ENCODE measurements at regions not wholly inside any gene's neighbourhood (a gene's known extent, or its start where the extent isn't known, plus 50 kb on each side); places are given as distances from the start of the nearest gene placed in this dataset.

DNA sequence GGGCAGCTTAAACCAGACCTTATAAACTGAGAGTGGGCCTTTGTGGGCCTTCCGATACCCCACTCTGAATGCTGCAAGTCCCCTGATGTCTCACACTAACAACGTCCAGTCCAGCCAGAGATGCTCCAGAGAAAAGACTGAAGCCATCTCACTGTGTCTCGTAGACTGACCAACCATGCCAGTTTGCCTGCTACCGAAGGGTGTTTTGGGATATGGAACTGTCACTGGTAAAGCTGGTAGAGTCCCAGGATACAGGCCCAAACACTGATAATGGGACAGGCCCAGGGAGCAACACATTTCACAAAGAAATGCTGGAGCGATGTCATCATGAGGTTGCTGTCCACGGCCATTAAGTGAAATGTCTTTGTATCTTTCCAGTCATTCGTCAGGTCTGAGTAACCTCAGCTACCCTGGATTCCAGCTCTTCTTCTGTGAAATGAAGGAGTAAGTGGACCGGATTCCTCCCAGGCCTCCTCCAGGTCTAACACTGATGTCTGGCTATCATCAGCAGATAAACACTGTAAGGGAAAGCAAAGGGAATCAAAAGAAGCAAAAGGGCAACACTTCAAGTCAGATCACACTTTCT, 81.6 kb downstream of the SLC5A7 start:
- DNase-seq: no peak

DNA sequence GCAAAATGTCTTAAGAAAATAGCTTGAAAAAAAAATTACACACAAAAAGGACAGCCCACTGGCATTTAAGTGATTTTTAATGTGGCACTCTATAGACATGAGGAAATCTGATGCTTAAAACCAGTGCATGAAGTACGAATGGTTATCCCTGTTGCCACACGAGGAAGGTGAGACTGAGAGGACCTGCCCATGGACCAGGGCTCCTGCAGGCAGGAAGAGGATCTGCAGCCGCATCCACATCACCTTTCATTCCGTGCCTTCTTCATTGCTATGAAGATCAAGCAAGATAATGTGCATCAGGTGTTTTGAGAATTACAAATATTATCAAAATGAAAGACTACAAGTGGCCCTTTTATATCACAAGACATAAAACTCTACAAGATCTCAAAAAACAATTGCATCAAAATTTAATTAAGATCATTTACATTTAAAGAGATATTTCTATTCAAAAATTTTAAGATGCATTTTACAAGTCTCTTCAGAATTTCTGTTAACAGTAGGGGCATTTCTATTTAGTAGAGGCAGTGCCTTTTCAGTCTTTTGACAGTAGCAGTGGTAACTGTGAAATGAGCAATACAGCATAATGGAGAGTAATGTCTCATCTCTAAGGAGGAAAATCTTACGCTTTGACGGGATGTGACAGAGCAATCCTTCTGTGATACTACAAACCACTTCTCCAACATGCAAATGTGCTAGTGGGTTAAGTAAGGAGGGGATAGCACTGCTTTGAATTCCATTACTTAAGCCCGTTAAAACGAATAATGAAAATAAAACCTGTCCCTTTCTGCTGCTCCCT, 83.4 kb downstream of the SLC5A7 start:
- no peak for DNase-seq

DNA sequence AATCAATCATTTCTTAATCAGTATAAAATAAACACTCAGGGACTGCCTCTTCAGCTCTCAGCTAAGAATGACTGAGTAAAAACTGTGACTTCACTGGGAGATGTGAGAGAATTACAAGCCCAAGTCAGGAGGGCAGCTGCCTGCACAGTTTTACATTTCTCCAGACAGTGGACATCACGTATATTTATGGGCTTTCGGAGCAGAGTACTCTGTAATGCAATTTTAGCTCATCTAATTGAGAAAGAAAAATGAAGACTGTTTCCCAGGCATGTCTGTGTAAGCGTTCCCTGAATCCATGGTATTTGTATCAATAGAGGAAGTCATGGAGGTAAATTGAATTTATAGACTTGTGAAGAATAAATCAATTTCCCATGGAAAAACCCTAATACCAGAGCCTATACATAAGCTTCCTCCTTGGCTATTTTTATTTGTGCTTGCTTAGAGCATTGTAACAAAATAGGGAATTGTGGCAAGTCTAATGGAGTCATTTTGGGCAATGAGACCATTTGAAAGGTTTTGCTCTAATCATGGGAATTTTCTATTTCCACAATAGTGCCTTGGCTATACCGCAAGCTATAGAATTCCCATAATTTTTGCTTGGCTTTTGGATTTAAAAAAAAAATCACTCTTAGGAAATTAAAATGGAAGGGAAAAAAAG, 87.2 kb downstream of the SLC5A7 start:
- DNase-seq: no peak

DNA sequence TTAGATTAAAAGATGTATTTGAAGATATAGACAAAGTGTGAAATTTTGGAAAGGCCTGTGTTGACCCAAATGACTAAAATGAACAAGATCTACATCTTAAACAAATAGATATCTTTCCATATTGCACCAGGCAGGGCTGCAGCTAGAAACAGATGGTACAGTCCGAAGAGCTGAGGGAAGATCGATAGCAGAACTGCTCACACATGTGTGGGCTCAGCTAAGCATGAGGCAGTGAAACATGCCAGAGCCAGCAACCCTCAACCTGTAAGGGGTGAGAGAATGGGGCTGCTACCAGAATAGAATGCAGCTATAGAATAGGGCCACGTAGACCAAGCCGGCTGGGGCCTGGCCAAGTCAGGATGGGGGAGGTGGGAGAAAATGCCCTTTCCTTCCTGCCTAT, 87.8 kb downstream of the SLC5A7 start:
- no peak for DNase-seq

DNA sequence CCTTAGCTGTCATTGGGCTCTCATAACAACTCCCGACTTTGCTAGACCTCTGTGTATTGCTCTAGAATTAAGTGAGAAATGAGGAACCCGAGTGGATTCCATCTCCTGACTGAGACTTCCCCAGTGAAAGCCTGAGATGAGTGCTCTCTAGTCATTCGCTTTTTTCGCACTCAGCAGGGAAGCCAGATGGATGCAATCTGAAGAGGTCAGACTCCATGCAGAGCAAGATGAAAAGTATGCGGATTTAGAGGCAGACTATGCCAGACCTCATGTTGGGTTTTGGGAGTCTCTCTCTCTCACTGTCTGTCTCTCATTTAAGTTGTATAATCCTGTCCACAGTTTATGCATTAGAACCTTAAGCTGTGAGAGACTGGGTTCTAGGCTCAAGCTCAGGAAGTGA, 88.6 kb downstream of the SLC5A7 start:
- no peak for DNase-seq

DNA sequence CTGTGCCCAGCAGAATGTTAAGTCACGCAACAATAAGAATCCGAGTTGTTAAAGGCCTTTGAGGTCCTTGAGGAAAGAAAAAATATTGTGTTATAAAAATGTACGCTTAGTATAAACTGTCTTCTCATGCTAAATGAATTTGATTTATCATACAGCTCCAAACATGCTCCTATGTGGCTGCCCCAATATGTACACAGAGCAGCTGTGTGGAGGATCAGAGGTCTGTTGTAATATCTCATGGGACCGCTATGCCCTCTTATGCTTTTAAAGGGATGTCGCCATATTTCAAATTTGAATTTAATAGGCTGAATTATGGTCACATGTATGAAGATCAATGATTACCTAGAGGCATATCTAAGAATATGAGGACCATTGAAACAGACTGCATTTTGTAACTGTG, 90.2 kb downstream of the SLC5A7 start:
- DNase-seq: no peak

DNA sequence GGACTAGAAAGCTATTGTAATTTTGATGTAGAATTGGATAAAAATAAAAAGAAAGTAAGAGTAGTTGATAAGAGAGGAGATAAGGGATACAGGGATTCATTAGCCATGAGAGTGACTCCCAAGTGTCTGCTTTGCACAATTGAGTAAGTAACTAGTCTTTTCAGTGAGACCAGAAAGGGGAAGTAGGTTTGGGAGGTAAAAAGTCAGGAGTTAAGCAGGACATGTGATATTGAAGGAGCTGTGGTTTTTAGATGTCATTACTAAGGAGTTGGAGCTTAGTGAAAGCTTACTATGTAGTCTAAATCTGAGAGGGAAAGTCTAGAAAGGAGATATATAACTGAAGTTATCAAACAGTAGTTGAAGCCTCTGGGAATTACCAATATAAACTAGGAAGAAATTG, 93.4 kb downstream of the SLC5A7 start:
- DNase-seq: no peak

DNA sequence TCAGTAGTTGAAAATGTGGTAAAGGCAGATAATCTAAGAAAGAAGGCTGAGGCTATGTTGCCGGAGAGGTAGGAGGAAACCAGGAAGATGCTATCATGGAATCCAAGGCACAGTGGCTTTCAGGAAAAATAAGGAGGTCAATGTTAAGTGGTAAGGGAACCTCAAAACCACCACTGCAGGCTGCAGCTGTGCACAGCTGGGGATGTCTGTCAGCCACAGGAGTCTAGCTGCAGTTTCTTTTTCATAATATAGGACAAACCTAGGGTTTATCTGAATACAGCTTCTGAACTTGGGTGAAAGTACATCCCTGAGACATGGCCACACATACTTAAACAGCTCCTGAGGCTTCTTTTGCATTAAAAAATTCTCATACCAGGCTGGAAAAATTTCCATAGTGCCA, 93.9 kb downstream of the SLC5A7 start:
- no peak for DNase-seq

DNA sequence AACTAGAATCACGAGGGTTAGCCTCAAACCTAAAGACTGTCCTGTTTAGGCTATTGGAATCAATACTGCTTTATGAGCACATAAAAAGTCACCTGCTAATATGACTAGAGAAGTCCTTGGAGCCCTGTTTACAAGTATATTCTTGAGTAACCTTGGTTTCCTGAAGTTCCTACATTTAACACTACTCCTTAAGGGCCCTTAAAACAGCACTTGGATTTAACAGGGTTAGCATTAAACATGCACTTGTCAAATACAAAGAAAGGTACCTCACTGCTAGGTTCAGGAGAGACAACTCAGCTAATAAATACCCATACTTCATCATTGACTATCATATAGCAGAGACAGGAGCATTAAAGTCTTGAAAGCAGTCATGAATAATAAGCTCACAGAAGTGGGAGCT, 96.7 kb downstream of the SLC5A7 start:
- DNase-seq: no peak

DNA sequence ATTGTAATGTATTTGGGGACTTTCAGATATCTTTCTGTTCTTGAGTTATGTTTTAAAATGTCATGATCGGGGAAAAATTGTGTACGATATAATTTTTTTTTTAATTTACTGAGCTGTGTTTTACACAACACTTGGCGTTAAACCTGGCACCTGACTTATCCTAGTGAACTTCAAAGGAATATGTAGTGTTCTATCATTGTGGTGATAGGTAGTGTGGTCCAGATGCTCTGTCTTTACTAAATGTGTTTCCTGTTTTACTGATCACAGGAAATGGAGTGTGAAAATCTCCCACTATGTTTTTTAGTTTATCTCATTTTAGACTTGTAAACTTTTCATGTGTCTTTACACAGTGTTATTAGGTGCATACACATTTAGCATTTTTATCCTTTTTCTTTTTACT, 98.0 kb downstream of the SLC5A7 start:
- no peak for DNase-seq

DNA sequence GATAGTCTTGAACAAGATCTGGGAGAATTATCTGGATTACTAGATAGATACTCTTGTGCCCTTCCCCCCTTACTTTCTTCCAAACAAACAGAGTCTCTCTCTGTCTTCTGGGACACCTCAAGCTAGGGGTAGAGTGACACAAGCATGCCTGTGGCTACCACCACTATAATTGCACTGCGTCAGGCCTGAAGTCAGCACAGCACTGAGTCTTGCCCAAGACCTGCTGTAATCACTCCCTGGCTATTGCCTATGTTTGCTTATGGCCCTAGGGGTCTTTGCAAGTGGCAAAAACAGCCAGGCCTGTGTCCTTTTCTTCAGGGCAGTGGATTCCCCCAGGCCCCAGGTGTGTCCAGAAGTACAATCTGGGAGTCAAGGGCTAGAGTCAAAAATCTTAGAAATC, 106.6 kb downstream of the SLC5A7 start:
- no peak for DNase-seq

DNA sequence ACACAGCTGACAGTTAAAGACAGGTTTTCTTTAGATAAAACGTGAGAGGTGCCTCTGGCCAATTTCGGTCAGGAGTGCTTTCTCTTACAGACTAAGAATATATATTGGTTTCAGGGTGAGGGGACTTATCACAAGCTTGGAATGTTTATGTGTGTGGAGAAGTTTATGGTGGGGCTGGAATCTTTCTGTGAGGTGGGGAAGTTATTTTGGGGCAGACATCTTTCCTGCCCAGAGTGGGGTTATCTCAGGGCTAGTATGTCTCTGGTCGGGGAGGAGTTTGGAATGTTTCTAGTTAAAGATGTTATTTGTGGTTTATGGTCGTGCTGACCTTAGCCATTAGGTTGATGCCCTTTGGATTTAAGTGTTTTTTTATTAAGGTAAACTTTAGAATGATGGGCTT, 115.2 kb downstream of the SLC5A7 start:
- no peak for DNase-seq

DNA sequence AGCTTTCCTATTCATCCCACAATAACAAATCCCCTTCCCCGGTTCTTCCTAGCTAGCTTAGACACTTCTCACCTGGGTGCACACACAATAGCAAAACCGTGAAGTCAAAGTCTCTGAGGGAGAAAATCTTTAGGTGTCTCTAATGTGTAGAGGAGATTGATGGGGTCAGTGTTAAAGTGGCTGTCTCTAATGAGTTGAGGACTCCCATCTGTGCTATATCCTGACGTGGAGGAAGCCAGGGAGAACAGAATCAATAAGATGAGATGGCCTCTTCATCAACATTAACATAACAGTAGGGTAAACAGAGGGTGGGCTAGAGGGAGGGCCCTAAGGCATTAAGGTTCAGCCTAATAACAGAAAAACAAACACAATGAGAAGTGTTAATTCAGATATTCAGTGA, 120.4 kb downstream of the SLC5A7 start:
- no peak for DNase-seq

DNA sequence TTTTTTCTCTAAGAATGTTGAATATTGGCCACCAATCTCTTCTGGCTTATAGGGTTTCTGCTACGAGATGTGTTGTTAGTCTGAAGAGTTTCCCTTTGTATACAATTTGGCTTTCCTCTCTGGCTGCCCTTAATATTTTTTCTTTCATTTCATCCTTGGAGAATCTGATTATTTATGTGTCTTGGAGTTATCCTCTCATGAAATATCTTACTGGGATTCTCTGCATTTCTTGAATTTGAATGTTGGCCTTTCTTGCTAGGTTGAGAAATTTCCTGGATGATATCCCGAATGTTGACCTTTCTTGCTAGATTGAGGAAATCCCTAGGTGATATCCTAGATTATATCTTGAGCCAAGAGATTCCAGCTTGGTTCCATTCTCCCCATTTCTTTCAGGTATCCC, 125.6 kb downstream of the SLC5A7 start:
- no peak for DNase-seq

DNA sequence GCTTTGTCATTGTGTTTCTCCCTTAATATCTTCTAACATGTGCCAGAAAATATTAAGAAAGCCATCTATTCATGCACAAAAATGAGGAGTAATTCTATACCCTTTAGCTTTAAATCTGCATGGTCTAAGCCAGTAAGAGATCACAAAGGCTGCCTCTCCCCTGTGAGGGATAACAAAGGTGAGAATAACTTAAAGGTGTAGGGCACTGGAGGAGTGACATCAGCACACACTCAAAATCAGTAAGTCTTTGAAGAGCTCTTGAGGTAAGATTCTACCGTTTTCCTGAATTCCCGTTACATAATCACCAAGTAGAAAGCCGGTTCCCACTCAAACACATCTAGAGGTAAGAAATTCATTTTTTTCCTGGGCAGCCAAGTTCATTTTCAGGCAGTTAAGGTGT, 123.9 kb upstream of the SULT1C3 start:
- DNase-seq: no peak

DNA sequence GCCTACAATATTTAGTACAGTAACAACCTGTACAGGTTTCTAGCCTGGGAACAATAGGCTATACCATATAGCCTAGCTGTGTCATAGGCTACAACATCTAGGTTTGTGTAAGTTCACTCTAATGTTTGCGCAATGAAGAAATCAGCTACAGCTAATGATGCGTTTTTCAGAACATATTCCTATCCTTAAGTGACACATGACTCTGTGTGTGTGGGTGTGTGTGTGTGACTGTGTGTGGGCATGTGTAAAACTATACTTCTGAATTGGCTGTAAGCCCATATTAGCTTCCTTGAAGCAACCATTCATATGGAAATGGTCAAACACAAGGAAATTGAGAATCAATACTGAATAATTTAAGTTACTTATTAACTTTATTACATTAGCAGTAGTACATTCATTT, 120.8 kb upstream of the SULT1C3 start:
- DNase-seq: no peak

DNA sequence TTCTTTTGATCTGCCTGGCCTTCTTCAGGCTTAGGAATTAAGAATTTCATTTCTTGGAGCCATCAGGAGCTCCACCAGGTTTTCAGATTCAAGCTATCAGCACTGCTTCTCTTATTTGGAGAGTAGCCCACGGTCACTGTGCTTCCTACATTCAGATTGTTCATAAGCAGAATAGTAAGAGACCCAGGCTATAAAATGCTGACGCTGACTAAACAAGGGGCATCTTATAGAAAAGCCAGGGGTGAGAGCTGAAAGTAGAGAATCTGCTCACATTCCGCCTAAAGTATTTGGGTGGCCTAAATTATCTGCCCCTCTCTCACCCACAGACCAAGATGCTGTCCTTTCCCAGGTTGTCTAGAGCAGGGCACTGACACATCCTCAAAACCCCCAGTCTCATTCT, 120.3 kb upstream of the SULT1C3 start:
- DNase-seq: no peak

DNA sequence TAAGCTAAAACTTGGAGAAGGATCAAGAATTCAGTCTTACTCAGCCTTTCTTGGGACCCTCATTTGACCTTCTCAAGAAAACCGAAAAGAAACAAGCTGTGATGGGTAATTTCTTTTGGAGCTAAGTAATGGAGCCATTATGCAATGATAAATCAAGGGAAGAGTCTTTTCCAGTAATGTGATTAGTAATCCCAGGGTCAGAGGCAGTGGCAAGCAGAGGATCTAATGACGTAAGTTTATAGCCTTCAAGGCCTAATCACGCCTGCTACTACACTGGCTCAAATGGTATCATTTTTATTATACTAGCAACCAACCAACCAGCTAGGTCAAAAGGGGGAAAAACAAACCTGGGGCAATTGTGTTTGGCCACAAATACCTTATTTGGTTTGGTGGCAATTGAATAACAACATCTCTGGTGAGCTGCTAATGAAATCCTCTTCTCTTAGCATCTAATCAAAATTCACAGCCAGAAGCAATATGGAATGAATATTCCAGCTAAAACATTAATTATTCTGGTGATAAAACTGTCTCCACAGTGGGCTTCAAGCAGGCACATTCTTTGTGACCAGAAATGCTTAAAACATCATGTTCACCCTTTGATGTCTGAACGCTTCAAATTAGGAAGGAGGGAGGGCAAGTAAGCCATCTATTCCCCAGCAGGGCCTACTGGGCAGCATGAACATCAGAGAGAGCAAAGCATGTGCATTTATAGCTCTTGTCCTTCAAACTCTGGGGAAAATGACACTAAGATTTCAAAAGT, 114.9 kb upstream of the SULT1C3 start:
- no peak for DNase-seq

DNA sequence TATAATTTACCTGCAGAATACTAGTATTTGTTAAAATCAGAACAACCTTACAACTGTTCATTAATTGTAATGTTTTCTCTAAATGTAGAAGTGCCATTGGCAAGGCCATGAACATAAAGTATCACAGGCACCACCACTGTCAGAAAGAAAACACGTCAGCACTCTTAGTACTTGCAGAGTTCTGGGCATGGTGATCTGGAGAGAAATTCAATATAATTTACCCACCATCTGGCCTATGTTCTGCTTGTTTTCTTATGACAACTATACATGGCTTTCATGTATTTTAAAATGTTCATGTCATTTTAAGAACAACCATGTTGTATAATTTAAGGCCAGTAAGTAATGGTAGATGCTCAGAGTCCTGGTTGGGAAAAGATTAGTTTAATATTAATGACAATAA, 114.2 kb upstream of the SULT1C3 start:
- no peak for DNase-seq

DNA sequence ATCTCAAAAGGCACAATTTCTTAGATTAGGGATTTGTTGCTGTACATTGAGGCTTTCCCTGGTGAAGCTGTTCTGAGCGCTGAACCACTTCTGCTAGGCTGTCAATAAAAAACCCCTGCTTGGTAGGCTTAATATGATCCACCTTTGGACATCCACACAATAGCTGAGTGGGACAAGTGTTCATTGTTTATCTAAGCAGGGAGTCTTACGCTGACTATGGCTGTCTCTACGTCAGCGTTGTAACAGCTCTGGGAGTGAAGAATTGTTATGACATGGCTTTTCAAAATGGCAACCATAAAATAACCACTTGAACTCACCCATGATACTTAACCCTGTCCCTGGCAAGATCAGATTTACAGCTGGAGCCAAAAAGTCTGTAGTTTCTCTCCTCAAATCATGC, 111.5 kb upstream of the SULT1C3 start:
- no peak for DNase-seq

DNA sequence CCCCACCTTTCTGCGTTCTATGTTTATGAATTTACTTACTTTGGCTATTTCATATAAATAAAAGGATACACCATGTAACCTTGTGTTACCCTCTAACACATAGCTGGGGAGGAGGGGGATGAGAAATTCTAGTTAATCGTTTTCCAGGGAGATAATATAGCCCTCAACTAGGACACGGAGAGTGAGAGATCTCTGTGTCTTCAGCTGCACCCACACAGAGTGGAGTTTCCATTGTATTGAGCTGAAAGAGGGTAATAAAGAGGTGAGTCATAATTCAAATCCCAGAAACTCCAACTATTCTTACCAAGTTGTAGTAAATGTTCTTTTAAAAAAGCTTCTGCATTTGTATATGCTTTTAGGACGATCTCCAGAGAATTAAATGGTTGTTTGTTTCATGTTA, 110.1 kb upstream of the SULT1C3 start:
- no peak for DNase-seq

DNA sequence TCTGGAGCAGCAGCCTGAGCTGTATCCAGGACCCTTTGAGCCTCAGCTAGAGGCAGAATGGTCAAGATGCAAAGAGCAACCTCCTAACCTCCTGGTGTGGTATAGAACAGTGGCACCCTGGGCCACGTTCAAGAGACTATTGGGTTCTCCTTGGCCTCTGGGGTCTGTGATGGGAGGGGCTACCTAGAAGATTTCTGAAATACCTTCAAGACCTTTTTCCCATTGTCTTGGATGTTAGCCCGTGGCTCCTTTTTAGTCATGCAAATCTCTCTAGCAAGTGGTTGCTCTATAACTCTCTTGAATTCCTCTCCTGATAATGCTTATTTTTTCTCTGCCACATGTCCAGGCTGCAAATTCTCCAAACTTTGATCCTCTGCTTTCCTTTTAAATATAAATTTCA, 106.3 kb upstream of the SULT1C3 start:
- no peak for DNase-seq

DNA sequence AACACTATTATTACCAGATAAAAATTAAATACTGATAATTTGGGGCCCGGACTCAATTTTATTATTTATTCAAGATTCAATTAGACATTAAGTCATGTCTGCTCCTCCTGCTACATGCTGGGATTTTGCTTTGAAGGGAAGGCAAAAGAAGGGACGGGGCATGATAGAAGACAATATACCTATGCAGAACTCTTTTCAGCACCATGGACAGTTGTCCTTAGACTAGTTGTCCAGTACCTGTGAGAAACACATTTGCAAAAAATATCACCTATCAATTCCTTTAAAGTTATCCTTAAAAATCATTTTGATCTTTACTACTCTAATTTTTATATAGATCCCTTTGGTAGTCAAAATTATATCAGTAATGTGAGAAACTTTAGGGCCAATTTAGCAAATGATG, 100.2 kb upstream of the SULT1C3 start:
- no peak for DNase-seq
